Transverse colon (tissue), 4 donors: ENCODE measurements at regions not wholly inside any gene's neighbourhood (a gene's known extent, or its start where the extent isn't known, plus 50 kb on each side); places are given as distances from the start of the nearest gene placed in this dataset.

ENCODE experiments used
- DNase-seq: peaks from one replicate; pipeline ENCODE4 v3.0.0-alpha.2; 2019
- H3K27ac ChIP-seq, 4 donors: fragments of 200-600 bp; sonication (generic); 2 replicates each; pipeline ENCODE4 v1.5.1; 2016 to 2018; ENCODE audit warnings: inconsistent platforms in 4 of 4
- H3K27me3 ChIP-seq: fragments of 200-600 bp; sonication (generic); 2 replicates; pipeline ENCODE4 v1.5.1; 2017; ENCODE audit warnings: inconsistent platforms
- H3K36me3 ChIP-seq, 4 donors: fragments of 200-600 bp; sonication (generic); 2 replicates each; pipeline ENCODE4 v1.5.1; 2017 to 2019; ENCODE audit warnings: inconsistent platforms in 4 of 4
- H3K4me1 ChIP-seq, 4 donors: fragments of 200-600 bp; sonication (generic); 2 replicates each; pipeline ENCODE4 v1.5.1; 2017 to 2020; ENCODE audit warnings: inconsistent platforms in 4 of 4
- H3K4me3 ChIP-seq, 4 donors: fragments of 200-600 bp; sonication (generic); 1 replicate in 1 of 4; 2 replicates in 3 of 4; pipeline versions ENCODE4 v1.5.1 to v1.6.1; 2017 to 2019; ENCODE audit warnings: inconsistent platforms in 4 of 4
- H3K9me3 ChIP-seq, 2 donors: fragments of 200-600 bp; sonication (generic); 2 replicates each; pipeline ENCODE4 v1.5.1; 2017 to 2019; ENCODE audit warnings: inconsistent platforms in 2 of 2
- EP300 ChIP-seq: sonication (generic); formaldehyde crosslinking; IDR thresholded peaks from one replicate; pipeline ENCODE4 v1.6.1; 2017; ENCODE audit warnings: antibody characterized with exemption, low read depth
- POLR2A ChIP-seq: fragments of 450-650 bp; IDR thresholded peaks from one replicate; pipeline ENCODE4 v1.6.1; 2016; ENCODE audit warnings: antibody characterized with exemption, mild to moderate bottlenecking, moderate library complexity
- POLR2AphosphoS5 ChIP-seq, 3 donors: sonication (generic); formaldehyde crosslinking; IDR thresholded peaks; one replicate each; pipeline ENCODE4 v1.6.1; 2016; ENCODE audit warnings: antibody characterized with exemption in 3 of 3
- WGBS, 2 donors: methylation state at CpG; one replicate each; pipeline ENCODE4 v1.1.5; 2018; ENCODE audit warnings: low coverage in 1 of 2; 5-methylcytosine and 5-hydroxymethylcytosine counted together
- in situ Hi-C, 4 donors: fragments of 200-750 bp; cut with MboI; loops; one replicate each; pipeline versions ENCODE4 v1.15.0 to v1.15.1; 2017; ENCODE audit warnings: low sequenced_read_pairs in 3 of 4, low pct_ligation_motif_present in 1 of 4, low pct_unique_long_range_greater_than_20kb in 1 of 4
- intact Hi-C: fragments of 100-400 bp; cut with DNase I; formaldehyde crosslinking; loops from one replicate; pipeline ENCODE4 v1.15.1; 2023; ENCODE audit warnings: low total_unique reads
- TF ChIP-seq, protein P1 (sequence below), 5 experiments: fragments of 200-600 bp in 3 of 5; fragments of 450-650 bp in 2 of 5; sonication (generic) in 3 of 5; IDR thresholded peaks; 1 replicate in 2 of 5; 2 replicates in 3 of 5; pipeline ENCODE4 v1.5.1; 2016 to 2017; ENCODE audit warnings: antibody characterized with exemption in 5 of 5, inconsistent platforms in 3 of 5, mild to moderate bottlenecking in 2 of 5, moderate library complexity in 1 of 5

- Histone ChIP-seq H3K36me3 (no peaks in the 10 kb centered on the region), H3K9me3 (peaks cover 0 to 3% of the 10 kb centered on the region in 2 donors), H3K27ac (no peak overlapping the region), H3K4me3 (no peak overlapping the region), H3K27me3 (no peaks in the 10 kb centered on the region), H3K4me1 (no peaks in the 10 kb centered on the region)
- 68 to 83% methylated on average over 2 of the region's 2 CpGs for WGBS, 2 donors
- in situ Hi-C loops (no loop called here), intact Hi-C loops (no loop called here)
- TF ChIP-seq EP300 (no peak), POLR2AphosphoS5 (IDR thresholded peaks at IDR 0.05) (no peak), POLR2A (no peak)
- TF ChIP-seq, protein P1, sequence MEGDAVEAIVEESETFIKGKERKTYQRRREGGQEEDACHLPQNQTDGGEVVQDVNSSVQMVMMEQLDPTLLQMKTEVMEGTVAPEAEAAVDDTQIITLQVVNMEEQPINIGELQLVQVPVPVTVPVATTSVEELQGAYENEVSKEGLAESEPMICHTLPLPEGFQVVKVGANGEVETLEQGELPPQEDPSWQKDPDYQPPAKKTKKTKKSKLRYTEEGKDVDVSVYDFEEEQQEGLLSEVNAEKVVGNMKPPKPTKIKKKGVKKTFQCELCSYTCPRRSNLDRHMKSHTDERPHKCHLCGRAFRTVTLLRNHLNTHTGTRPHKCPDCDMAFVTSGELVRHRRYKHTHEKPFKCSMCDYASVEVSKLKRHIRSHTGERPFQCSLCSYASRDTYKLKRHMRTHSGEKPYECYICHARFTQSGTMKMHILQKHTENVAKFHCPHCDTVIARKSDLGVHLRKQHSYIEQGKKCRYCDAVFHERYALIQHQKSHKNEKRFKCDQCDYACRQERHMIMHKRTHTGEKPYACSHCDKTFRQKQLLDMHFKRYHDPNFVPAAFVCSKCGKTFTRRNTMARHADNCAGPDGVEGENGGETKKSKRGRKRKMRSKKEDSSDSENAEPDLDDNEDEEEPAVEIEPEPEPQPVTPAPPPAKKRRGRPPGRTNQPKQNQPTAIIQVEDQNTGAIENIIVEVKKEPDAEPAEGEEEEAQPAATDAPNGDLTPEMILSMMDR (IDR thresholded peaks at IDR 0.05) = no peak
- no peak for DNase-seq
Measured at GRCh38 chr7:8963722-8964121, 530.3 kb downstream of the NXPH1 start.

GRCh38 chr7:8965177-8965576, 531.8 kb downstream of the NXPH1 start:
- WGBS, 2 donors = 82 to 90% methylated on average over 3 of the region's 3 CpGs
- no peak overlapping the region for H3K27ac ChIP-seq
- TF ChIP-seq POLR2AphosphoS5 (IDR thresholded peaks at IDR 0.05) (no peak), POLR2A (no peak)
- TF ChIP-seq, protein P1 (IDR thresholded peaks at IDR 0.05) = no peak
- H3K9me3 ChIP-seq = no peaks in the 10 kb centered on the region
- H3K4me3 ChIP-seq = no peak overlapping the region
- no peak for DNase-seq
- H3K4me1 ChIP-seq = no peaks in the 10 kb centered on the region
- in situ Hi-C loops (no loop called here), intact Hi-C loops (no loop called here)
- no peaks in the 10 kb centered on the region for H3K36me3 ChIP-seq
- no peaks in the 10 kb centered on the region for H3K27me3 ChIP-seq

DNA sequence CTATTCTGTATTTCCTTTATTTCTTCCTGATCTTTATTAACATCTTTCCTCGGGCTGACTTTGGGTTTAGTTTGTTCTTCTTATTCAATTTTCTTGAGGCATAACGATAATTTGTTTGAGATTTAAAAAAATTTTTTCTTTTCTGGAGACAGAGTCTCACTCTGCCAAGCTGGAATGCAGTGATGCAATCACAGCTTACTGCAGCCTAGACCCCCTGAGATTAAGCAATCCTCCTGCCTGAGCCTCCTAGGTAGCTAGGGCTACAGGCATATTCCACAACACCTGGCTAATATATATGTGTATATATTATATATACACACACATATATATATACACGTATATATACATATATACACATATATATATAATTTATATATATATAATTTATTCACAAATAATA, 540.2 kb downstream of the NXPH1 start:
- WGBS, 2 donors = 41 to 60% methylated on average over 3 of the region's 3 CpGs
- TF ChIP-seq, protein P1 (IDR thresholded peaks at IDR 0.05) = no peak
- Histone ChIP-seq H3K36me3 (no peaks in the 10 kb centered on the region), H3K27ac (no peak overlapping the region), H3K9me3 (peaks cover 5 to 11% of the 10 kb centered on the region in 2 donors), H3K27me3 (no peaks in the 10 kb centered on the region), H3K4me3 (no peak overlapping the region), H3K4me1 (no peaks in the 10 kb centered on the region)
- no peak for DNase-seq
- intact Hi-C loops (no loop called here), in situ Hi-C loops (no loop called here)

DNA sequence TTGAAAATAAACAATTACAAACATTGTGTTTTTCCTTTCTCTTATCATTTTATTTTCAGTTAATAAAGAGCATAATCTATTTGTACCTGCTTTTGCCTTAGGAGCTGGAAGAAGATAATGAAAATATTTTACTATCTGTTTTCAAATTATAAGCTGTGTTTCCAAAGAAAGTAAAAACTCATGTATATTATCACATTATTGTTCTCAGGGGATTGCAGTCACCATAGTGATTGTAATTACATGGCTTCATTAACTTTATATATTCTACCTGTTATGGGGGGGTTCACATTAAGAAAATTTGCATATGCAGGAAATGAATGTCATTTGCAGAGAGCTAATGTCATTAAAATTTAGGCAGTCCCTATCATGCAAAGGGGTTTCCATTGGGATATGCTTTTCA, 542.3 kb downstream of the NXPH1 start:
- H3K27ac ChIP-seq = no peak overlapping the region
- in situ Hi-C loops (no loop called here), intact Hi-C loops (no loop called here)
- H3K9me3 ChIP-seq = peaks cover 5 to 11% of the 10 kb centered on the region in 2 donors
- TF ChIP-seq, protein P1 (IDR thresholded peaks at IDR 0.05) = no peak
- TF ChIP-seq POLR2A = no peak
- no peak for TF ChIP-seq POLR2AphosphoS5 (IDR thresholded peaks at IDR 0.05)
- no peak for TF ChIP-seq EP300
- no peak overlapping the region for H3K4me3 ChIP-seq
- no peaks in the 10 kb centered on the region for H3K27me3 ChIP-seq
- no peak for DNase-seq
- no peaks in the 10 kb centered on the region for H3K4me1 ChIP-seq
- no peaks in the 10 kb centered on the region for H3K36me3 ChIP-seq
